ENCODE measurements at regions not wholly inside any gene's neighbourhood (a gene's known extent, or its start where the extent isn't known, plus 50 kb on each side); places are given as distances from the start of the nearest gene placed in this dataset.
"Not testable (repeated sequence)": the region's sequence is repeated elsewhere in the genome, so short reads cannot be mapped to it uniquely, and the experiment has no call there.

GRCh38 chr6:166236596-166236995, 68.9 kb upstream of the TBXT start:
- intact Hi-C loops (cut with micrococcal nuclease) = no loop called here
- Mint-ChIP-seq H3K36me3 (ENCODE audit: low read depth) (no peaks in the 10 kb centered on the region), H3K4me1 (ENCODE audit: low read depth) (peaks cover 9% of the 10 kb centered on the region), H3K9me3 (no peaks in the 10 kb centered on the region), H3K27me3 (ENCODE audit: low read depth) (peaks cover 5% of the 10 kb centered on the region), H3K27ac (no peak overlapping the region), H3K4me3 (no peak overlapping the region)
- CTCF ChIA-PET = interaction anchor here (0.6 kb wide), 1 partner anchor 902 kb away, joined by 3 read pairs; no protein-coding TSS in a partner anchor
- DNase-seq = no peak

- no peaks in the 10 kb centered on the region for H3K36me3 Mint-ChIP-seq (ENCODE audit: low read depth)
- no peaks in the 10 kb centered on the region for H3K9me3 Mint-ChIP-seq
- H3K27ac Mint-ChIP-seq = no peak overlapping the region
- DNase-seq = no peak
- CTCF ChIA-PET = interaction anchor here (0.6 to 1.2 kb wide), 3 partner anchors 11 to 903 kb away, joined by 3 read pairs; no protein-coding TSS in a partner anchor
- intact Hi-C loops (cut with micrococcal nuclease) = no loop called here
- peaks cover 5% of the 10 kb centered on the region for H3K27me3 Mint-ChIP-seq (ENCODE audit: low read depth)
- H3K4me3 Mint-ChIP-seq = no peak overlapping the region
- H3K4me1 Mint-ChIP-seq (ENCODE audit: low read depth) = peaks cover 11% of the 10 kb centered on the region
Observed at GRCh38 chr6:166235666-166236292, 68.1 kb upstream of the TBXT start.

DNA sequence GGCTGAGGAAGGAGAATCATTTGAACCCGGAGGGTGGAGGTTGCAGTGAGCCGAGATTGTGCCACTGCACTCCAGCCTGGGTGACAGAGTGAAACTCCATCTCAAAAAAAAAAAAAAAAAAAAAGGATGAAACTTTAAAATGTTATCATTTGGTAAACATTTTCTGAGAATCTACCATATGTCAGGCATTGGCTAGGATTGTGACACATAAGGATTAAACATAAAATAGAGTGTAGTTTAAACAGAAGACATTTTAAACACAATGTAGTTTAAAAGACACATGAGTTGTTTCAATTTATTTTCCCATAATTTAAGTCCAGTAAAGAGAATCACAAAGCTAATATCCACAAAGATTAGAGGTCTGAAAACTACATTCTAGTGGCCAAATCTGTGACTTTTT, 63.5 kb upstream of the TBXT start:
- H3K4me3 Mint-ChIP-seq; DNase-seq; intact Hi-C loops (cut with micrococcal nuclease); H3K27ac Mint-ChIP-seq; H3K36me3 Mint-ChIP-seq (ENCODE audit: low read depth); H3K9me3 Mint-ChIP-seq: not testable (repeated sequence)
- peaks cover 23% of the 10 kb centered on the region for H3K4me1 Mint-ChIP-seq (ENCODE audit: low read depth)
- peaks cover 17% of the 10 kb centered on the region for H3K27me3 Mint-ChIP-seq (ENCODE audit: low read depth)
- CTCF ChIA-PET = interaction anchor here (0.7 kb wide), 1 partner anchor 30 kb away, joined by 6 read pairs; no protein-coding TSS in a partner anchor

GRCh38 chr6:166228839-166229528, 61.3 kb upstream of the TBXT start:
- peaks cover 17% of the 10 kb centered on the region for H3K27me3 Mint-ChIP-seq (ENCODE audit: low read depth)
- no peaks in the 10 kb centered on the region for H3K36me3 Mint-ChIP-seq (ENCODE audit: low read depth)
- CTCF ChIA-PET = interaction anchor here (1.0 kb wide), 1 partner anchor 24 kb away, joined by 3 read pairs; no protein-coding TSS in a partner anchor
- no peak overlapping the region for H3K27ac Mint-ChIP-seq
- intact Hi-C loops (cut with micrococcal nuclease) = no loop called here
- DNase-seq = no peak
- no peaks in the 10 kb centered on the region for H3K9me3 Mint-ChIP-seq
- H3K4me1 Mint-ChIP-seq (ENCODE audit: low read depth) = peaks cover 17% of the 10 kb centered on the region
- H3K4me3 Mint-ChIP-seq = no peak overlapping the region

DNA sequence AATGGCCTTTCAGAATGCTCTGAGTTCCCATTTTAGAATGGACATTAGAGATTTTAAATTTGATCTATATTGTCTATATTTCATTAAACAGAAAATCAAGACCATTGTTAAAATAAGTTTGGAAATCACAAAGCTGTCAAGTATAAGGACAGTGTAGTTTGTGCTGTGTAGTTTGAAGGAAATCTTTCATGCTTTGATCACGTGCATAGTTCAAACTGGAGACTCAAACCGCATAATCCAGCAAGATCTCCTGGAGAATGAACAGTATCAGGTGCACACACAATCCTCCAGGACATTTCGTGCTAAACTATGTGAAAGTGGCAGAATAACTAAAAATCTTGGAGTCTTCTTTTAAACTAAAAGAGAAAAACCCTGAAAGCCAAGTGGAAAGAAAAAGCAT, 60.8 kb upstream of the TBXT start:
- Mint-ChIP-seq H3K4me1 (ENCODE audit: low read depth) (peaks cover 17% of the 10 kb centered on the region), H3K36me3 (ENCODE audit: low read depth) (no peaks in the 10 kb centered on the region), H3K4me3 (no peak overlapping the region), H3K27me3 (ENCODE audit: low read depth) (peaks cover 23% of the 10 kb centered on the region), H3K27ac (no peak overlapping the region), H3K9me3 (no peaks in the 10 kb centered on the region)
- intact Hi-C loops (cut with micrococcal nuclease) = no loop called here
- CTCF ChIA-PET = no interaction called here
- DNase-seq = no peak

DNA sequence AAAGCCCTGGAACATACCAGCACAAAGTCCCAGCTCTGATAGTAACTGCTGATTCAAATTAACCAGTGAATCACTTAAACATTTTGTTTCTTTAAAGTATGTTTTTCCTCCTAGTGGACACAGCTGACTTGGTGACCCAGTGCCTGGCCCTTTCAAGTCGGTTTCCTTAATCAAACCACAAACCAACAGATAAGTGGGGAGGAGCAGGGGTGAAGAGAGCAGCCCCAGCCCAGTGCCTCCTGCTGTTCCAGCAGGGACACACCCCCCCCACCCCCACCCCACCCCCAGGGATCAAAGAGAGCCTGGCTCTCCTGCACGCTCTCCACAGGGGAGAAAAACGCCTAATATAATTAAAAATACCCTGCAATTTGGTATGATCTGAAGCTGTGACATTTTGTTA, 55.4 kb upstream of the TBXT start:
- CTCF ChIA-PET = no interaction called here
- Mint-ChIP-seq H3K4me1 (ENCODE audit: low read depth) (no peaks in the 10 kb centered on the region), H3K27me3 (ENCODE audit: low read depth) (peaks cover 20% of the 10 kb centered on the region), H3K27ac (no peak overlapping the region), H3K9me3 (no peaks in the 10 kb centered on the region), H3K4me3 (no peak overlapping the region), H3K36me3 (ENCODE audit: low read depth) (no peaks in the 10 kb centered on the region)
- intact Hi-C loops (cut with micrococcal nuclease) = no loop called here
- no peak for DNase-seq

DNA sequence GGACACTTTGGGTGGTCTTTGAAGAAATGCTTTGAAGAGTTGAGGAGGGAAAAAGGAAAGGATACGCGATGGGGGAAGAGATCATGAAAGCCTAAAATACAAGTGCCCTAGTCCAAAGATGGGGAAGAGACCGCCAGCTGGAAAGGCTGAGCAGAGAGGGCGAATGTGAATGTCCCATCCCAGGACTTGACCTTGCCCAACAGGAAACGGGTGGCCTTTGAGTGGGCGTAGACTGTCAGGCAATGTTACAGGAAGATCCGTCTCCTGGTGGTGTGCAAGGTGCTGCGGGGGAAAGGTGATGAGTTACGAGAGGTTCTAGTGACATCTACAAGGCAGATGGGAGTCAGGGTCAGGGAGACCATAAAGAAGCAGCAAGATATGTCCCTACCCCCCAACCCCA, 55.0 kb upstream of the TBXT start:
- Mint-ChIP-seq H3K4me3 (no peak overlapping the region), H3K4me1 (ENCODE audit: low read depth) (no peaks in the 10 kb centered on the region), H3K9me3 (no peaks in the 10 kb centered on the region), H3K27me3 (ENCODE audit: low read depth) (peaks cover 20% of the 10 kb centered on the region), H3K27ac (no peak overlapping the region), H3K36me3 (ENCODE audit: low read depth) (no peaks in the 10 kb centered on the region)
- CTCF ChIA-PET = no interaction called here
- no peak for DNase-seq
- intact Hi-C loops (cut with micrococcal nuclease) = no loop called here

DNA sequence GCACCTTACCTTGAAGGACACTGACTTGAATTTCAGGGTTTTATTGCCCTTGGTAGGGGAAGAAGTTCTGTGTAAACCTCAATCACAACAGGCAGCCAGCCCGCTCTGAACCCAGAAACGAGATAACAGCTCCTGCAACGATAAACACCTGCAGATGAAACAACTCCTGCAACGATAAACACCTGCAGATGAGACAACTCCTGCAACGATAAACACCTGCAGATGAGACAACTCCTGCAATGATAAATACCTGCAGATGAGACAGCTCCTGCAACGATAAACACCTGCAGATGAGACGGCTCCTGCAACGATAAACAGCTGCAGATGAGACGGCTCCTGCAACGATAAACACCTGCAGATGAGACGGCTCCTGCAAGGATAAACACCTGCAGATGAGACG, 54.0 kb upstream of the TBXT start:
- CTCF ChIA-PET = interaction anchor here (0.6 kb wide), 1 partner anchor 23 kb away, joined by 3 read pairs; no protein-coding TSS in a partner anchor
- no peak overlapping the region for H3K4me3 Mint-ChIP-seq
- no peaks in the 10 kb centered on the region for H3K4me1 Mint-ChIP-seq (ENCODE audit: low read depth)
- H3K36me3 Mint-ChIP-seq (ENCODE audit: low read depth) = no peaks in the 10 kb centered on the region
- intact Hi-C loops (cut with micrococcal nuclease) = no loop called here
- H3K27ac Mint-ChIP-seq = no peak overlapping the region
- H3K9me3 Mint-ChIP-seq = no peaks in the 10 kb centered on the region
- DNase-seq = no peak
- peaks cover 14% of the 10 kb centered on the region for H3K27me3 Mint-ChIP-seq (ENCODE audit: low read depth)

DNA sequence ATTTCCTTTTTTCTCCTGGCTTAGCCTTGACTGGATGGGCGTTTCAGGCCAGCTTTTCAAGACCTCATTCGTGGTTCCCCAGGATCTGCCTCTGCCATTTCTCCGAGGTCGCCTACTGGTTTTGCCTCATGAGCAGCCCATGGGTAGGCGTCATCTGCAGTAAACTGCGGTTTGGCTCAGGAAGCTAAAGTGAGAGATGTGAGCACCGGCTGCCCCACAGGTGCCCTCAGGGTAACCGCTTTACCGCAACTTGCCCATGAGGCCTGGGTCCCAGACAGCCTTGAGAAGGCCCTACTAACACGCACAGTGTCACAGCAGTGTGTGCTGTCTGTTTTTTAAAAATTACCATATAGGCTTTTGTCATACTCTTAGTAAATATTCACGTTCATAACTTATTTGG, 53.4 kb upstream of the TBXT start:
- Mint-ChIP-seq H3K4me1 (ENCODE audit: low read depth) (no peaks in the 10 kb centered on the region), H3K36me3 (ENCODE audit: low read depth) (no peaks in the 10 kb centered on the region), H3K9me3 (no peaks in the 10 kb centered on the region), H3K27me3 (ENCODE audit: low read depth) (peaks cover 14% of the 10 kb centered on the region), H3K27ac (no peak overlapping the region), H3K4me3 (no peak overlapping the region)
- peak; percentile 18 for DNase-seq
- intact Hi-C loops (cut with micrococcal nuclease) = no loop called here
- CTCF ChIA-PET = interaction anchor here (0.6 kb wide), 1 partner anchor 24 kb away, joined by 3 read pairs; no protein-coding TSS in a partner anchor

Measured in activated naive CD4-positive, alpha-beta T cell treated with anti-CD3 and anti-CD28 coated beads for 36 hours (primary cell).